Keratinocyte (primary cell): ENCODE measurements at regions not wholly inside any gene's neighbourhood (a gene's known extent, or its start where the extent isn't known, plus 50 kb on each side); places are given as distances from the start of the nearest gene placed in this dataset.

Source experiments
- EZH2 ChIP-seq: IDR thresholded peaks from one replicate; pipeline ENCODE4 v1.6.1; 2012; ENCODE audit warnings: inconsistent platforms, mild to moderate bottlenecking, low read length, moderate library complexity
- TF ChIP-seq, protein P1 (sequence below), 3 experiments: IDR thresholded peaks in 1 of 3; conservative IDR thresholded peaks in 1 of 3; optimal IDR thresholded peaks in 1 of 3; 2 replicates in 2 of 3; 3 replicates in 1 of 3; pipeline versions ENCODE3 to v1.5.1; 2011; ENCODE audit warnings: low read length in 3 of 3, mild to moderate bottlenecking in 3 of 3, moderate library complexity in 2 of 3, control low read depth in 1 of 3, inconsistent platforms in 1 of 3; ENCODE audit not compliant: insufficient read depth in 2 of 3; ENCODE audit errors: extremely low read depth in 1 of 3

- no peak for TF ChIP-seq EZH2
- TF ChIP-seq, protein P1, sequence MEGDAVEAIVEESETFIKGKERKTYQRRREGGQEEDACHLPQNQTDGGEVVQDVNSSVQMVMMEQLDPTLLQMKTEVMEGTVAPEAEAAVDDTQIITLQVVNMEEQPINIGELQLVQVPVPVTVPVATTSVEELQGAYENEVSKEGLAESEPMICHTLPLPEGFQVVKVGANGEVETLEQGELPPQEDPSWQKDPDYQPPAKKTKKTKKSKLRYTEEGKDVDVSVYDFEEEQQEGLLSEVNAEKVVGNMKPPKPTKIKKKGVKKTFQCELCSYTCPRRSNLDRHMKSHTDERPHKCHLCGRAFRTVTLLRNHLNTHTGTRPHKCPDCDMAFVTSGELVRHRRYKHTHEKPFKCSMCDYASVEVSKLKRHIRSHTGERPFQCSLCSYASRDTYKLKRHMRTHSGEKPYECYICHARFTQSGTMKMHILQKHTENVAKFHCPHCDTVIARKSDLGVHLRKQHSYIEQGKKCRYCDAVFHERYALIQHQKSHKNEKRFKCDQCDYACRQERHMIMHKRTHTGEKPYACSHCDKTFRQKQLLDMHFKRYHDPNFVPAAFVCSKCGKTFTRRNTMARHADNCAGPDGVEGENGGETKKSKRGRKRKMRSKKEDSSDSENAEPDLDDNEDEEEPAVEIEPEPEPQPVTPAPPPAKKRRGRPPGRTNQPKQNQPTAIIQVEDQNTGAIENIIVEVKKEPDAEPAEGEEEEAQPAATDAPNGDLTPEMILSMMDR (optimal IDR thresholded peaks at IDR 0.05 in 1 of 3, IDR thresholded peaks at IDR 0.05 in 1 of 3, conservative IDR thresholded peaks at IDR 0.05 in 1 of 3; ENCODE audit: extremely low read depth in 1 of 3, insufficient read depth in 2 of 3, low read length in 3 of 3), result no peak
Measured at GRCh38 chr3:193029800-193030199, 112.1 kb upstream of the MB21D2 start.
